HG02981 (cell line): ENCODE measurements at regions not wholly inside any gene's neighbourhood (a gene's known extent, or its start where the extent isn't known, plus 50 kb on each side); places are given as distances from the start of the nearest gene placed in this dataset.

ENCODE experiments used
- ATAC-seq: cut with Tn5 transposase; IDR thresholded peaks from one replicate; pipeline ENCODE4 v1.9.1; 2021; ENCODE audit warnings: mild to moderate bottlenecking, moderate library complexity; ENCODE audit not compliant: unreplicated experiment

DNA sequence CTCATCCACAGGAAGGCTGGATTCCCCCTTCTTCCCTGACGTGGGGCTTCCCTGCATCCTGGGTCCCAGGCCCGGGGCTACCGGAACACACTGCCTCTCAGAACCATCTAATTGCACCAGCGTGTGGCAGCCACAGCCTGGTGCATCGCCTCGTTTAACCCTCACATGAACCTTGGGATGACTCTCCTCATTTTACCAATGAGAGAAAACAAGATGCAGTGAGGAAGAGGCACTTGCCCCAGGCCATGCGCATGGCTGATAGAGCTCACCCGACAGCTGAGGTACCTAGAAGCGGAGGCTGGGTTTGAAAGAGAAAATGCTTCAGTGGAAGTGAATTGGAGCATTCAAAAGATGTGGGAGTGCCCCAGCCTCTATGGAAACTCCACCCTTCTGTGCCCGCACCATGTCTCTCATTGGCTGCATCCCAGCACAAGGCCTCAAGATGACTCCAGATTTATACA, 162.3 kb downstream of the KATNIP start:
- no peak for ATAC-seq

GRCh38 chr16:27717726-27718125, 167.8 kb downstream of the KATNIP start:
- no peak for ATAC-seq

GRCh38 chr16:27718201-27719105, 168.5 kb downstream of the KATNIP start:
- ATAC-seq: no peak

- ATAC-seq: no peak
These were observed 169.1 kb downstream of the KATNIP start for GRCh38 chr16:27719106-27719445.

DNA sequence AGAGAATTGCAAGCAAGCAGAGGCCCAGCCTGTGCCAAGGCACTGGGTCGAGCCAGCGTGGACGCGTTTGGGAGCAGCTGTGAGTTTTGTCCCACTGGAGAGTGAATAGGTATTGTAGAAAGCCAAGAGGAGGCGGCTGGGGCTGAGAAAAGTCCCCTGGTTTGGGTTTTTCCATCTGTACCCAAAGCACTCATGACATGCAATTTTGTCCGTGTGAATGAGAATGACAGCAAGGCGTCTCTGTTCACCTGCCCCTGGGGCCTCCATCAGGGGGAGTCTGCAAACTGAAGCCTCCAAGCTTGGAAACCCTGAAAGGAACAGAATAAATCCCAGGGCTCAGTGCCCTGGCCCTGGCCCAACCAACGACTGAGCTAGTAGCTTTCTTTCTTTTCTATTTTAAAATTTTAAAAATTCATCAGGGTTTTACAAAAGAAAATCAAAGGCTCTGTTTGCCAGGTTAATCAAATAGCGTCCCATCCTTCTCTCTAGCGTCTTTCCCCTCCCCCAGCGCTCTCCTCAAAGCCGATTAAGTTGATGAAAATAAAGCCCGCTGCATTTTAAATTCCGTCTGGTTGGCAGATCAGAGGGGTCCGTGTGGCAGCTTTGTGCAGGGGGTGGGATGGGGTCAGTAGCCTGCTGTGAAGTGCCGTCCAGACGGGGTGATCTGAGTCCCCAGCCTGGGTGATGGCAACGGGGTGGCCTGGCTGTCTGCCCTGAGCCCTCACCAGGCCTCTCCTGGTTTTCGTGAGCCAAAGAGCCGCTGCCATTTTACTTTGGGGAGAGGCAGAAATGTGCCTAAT, 171.0 kb downstream of the KATNIP start:
- ATAC-seq: no peak

DNA sequence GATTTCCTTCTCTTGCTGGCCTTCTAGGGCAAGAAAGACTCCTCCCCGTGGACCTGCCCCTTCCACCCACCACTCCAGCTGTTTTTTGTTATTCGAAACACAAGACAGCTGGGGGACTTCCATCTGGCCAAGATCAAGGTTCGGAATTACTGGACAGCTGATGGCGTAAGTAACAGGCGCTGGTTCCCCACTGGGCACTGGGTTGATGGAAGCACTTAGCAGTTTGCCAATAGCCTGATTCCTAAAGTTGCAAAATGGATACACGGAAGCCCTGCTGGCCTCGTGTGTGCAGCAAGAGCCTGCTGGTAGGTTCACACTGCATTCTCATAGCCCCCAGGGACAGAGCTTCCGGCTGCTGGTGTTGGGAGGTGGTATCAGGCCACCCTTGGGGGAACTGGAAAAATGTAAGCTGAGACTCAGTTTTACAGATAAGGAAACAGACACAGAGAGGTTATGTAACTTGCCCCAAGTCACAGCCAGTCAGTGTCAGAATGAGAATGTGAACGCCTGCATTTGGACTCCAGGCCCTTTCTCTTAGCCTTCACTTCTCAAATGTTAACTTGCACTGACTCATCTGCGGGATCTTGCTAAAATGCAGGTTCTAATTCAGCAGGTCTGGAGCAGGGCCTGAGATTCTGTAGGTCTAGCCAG, 171.7 kb downstream of the KATNIP start:
- ATAC-seq: no peak

GRCh38 chr16:27722207-27722606, 172.3 kb downstream of the KATNIP start:
- ATAC-seq: no peak

- no peak for ATAC-seq
These were observed 173.0 kb downstream of the KATNIP start for GRCh38 chr16:27722892-27723450.

GRCh38 chr16:27723711-27724481, 174.0 kb downstream of the KATNIP start:
- ATAC-seq: no peak

GRCh38 chr16:27724482-27725235, 174.7 kb downstream of the KATNIP start:
- ATAC-seq: no peak

DNA sequence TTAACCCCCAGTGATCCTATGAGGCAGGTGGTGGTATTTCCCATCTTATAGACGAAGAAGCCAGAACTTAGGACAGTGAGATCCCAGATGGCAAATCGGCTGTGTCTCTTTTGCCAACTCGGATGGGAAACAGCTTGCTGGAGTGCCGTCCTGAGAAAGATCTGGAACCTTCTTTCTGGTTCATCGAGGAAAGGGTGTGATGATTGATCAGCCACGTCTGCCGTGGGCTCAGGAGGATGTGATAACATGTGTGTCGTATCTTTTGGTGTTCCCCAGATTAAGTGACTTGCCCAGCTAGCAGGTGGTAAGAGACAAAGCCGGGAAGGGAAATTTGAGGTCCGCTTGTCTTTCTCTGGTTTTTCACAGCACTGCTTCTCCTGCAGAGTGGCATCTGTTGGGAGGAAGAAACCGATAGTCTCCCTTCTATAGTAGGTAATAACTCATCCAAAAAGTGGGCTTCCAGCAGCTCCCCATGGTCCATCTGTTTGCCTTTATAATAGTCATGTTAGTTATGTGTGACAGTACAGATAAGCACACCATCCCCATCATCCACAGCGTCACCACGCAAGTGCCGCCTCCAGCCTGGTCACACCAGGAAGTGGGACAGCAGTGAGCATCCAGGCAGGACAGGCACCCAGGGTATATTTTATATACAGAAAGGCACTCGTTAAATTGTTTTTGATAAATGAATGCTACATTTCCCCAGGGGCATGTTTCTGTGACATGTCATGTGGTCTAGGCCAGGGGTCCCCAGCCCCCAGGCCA, 175.5 kb downstream of the KATNIP start:
- ATAC-seq: no peak

DNA sequence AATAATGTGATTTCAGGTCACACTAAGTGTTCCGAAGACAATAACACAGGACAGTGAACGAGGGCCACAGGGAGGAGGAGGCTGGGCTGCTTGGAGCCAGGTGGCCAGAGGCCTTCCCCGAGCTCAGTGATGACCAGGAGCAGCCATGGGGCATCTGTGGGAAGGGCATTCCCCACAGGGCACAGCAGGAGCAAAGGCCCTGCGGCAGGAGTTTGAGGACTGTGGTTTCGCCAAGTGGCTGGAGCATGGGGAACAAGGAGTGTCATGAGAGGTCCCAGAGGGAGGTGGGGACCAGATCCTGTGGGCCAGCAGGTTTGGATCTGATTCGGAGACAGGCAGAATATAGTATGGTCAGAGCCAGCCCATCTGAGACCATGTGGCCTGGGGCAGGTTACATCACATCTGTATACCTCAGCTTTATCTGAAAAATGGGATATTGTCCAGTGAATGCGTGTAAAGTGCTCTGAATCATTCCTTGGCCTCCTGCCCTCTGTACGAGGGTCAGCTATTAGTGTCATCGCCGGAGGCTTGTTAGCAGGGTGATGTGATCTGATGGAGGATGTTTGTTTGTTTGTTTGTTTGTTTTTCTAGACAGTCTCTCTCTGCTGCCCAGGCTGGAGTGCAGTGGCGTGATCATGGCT, 176.8 kb downstream of the KATNIP start:
- ATAC-seq: no peak

DNA sequence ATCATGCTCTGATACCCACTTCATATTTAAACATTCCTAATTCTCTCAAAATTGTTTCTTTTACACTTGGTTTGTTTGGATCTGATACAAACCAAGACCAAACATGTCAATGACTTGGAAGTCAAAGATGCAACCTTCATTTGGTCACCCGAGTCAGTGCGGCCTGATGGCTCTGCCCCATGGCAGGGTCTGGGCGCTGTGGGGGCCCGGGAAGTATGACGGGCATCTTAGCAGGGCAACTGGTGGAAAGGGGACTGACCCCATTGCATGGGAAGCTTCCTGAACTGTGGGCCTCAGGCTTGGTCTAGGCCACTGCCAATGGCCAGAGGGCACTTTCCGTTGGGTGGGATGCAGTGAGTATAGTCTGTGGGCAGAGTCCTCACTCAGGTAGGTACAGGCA, 178.0 kb downstream of the KATNIP start:
- ATAC-seq: no peak

GRCh38 chr16:27728691-27729090, 178.7 kb downstream of the KATNIP start:
- no peak for ATAC-seq

DNA sequence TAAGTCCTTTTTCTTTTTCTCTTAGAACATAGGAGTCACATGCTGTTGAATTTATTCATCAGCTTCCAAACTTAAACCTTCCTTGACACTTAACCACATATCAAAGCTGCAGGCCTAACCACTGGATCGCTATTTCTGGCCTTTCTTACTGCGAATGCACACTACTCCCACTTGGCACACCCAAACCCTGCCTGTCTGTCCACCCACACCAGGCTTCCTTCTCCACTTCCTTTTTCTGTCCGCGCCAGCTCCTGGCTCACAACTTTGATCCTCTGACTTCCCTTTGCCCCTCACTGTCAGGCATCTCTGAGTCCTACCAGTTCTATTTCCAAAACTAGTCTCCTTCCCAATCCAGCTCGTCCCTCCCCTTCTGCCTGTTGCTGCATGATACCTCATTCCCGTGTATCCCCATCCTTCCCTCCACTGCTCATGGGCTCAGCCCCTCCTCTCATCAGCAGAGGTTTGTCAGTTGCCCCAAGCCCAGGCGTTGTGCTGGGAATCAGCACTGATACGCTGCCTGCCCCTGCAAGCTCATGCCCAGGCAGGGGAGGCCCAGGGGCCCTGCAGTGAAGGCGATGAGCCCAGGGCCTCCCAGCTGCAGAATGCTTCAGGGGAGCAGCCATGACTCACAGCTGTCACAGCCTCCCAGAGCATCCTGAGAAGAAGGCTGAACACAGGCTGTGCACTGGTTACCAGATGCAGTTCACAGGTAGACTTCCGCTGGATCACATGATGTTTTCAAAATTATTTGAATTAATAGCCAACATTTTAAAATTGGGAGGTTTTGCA, 179.8 kb downstream of the KATNIP start:
- no peak for ATAC-seq

- ATAC-seq: no peak
These were observed 180.8 kb downstream of the KATNIP start for GRCh38 chr16:27730661-27731210.

DNA sequence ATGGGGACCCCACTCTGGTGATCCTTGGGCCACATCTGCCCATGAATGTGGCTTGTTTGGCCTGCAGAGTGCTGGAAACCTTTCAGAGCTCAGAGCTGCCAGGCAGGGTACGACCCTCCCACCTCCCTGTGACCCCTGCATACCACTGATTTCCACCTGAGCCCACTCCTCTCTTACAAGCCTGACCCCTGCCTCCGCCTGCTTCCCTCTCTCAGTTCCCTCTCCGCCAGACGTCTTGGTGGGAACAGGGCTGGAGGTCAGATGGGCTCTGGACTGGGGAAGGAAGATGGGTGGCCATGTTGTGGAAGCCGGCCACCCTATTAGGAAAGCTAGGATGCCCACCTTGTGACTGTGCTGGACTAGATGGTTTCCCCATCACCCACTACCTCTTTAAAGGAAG, 185.1 kb downstream of the KATNIP start:
- no peak for ATAC-seq
